ENCODE measurements at regions not wholly inside any gene's neighbourhood (a gene's known extent, or its start where the extent isn't known, plus 50 kb on each side); places are given as distances from the start of the nearest gene placed in this dataset.
"Not testable (repeated sequence)": the region's sequence is repeated elsewhere in the genome, so short reads cannot be mapped to it uniquely, and the experiment has no call there.

DNA sequence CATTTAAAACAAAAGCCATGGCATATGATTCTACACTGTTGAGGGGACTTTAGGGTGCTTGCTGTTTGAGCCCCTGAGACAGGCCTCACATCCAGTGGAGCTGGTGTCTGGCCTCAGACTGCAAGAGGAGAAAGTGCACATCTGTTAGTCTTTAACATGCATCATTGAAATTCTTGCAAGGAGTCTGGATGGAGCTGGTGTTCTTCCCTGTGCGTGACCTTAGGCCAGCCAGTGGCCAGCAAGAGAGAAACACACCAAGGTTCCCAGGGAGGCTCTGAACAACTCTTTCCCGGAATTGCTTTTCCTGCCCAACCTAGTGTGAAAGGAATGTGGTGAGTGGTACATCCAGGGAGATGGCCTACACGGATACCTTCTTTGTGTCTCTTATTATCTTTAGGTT, 282.8 kb upstream of the TNC start:
- no peak for DNase-seq (ENCODE audit: low spot score)

GRCh38 chr9:115401756-115402327, 283.9 kb upstream of the TNC start:
- DNase-seq (ENCODE audit: low spot score) = no peak

DNA sequence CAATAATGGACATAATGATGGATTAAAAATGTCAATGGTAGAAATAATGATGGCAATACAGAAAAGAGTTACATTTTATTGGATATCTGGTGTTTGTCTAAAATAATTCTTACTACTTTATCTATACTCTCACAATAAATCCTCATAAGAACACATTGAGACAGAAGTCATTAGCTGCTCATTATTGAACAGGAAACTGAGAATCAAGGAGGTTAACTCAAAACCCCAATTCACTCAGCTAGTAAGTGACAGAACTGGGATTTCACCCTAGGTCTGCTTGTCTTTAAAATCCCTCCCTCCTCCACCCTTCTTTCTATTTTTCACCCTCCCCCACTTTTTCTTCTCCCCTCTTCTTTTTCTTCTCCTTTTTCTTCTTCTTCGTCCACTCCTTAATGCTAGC, 285.8 kb upstream of the TNC start:
- no peak for DNase-seq (ENCODE audit: low spot score)

GRCh38 chr9:115404311-115404710, 286.4 kb upstream of the TNC start:
- DNase-seq (ENCODE audit: low spot score) = no peak

GRCh38 chr9:115411516-115411915, 293.6 kb upstream of the TNC start:
- no peak for DNase-seq (ENCODE audit: low spot score)

- DNase-seq (ENCODE audit: low spot score) = no peak
Observed at GRCh38 chr9:115411993-115412452, 294.1 kb upstream of the TNC start.

DNA sequence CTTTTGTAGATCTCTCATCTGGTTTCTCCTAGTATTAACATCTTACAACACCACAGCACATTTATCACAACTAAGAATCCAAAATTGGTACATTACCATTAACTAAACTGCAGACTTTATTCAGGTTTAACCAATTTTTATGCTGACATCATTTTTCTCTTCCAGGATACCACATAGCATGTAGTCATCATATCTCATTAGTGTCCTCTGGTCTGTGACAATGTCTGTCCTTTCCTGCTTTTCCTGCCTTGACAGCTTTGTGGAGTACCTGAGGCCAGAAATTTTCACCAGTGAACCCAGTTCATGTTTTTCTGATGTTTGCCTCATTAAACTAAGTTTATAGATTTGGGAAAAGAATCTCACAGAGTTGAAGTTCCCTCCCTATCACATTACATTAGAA, 294.7 kb upstream of the TNC start:
- no peak for DNase-seq (ENCODE audit: low spot score)

- DNase-seq (ENCODE audit: low spot score) = no peak
Observed at GRCh38 chr9:115413304-115413703, 295.3 kb upstream of the TNC start.

- DNase-seq (ENCODE audit: low spot score) = no peak
Observed at GRCh38 chr9:115413766-115414382, 295.9 kb upstream of the TNC start.

DNA sequence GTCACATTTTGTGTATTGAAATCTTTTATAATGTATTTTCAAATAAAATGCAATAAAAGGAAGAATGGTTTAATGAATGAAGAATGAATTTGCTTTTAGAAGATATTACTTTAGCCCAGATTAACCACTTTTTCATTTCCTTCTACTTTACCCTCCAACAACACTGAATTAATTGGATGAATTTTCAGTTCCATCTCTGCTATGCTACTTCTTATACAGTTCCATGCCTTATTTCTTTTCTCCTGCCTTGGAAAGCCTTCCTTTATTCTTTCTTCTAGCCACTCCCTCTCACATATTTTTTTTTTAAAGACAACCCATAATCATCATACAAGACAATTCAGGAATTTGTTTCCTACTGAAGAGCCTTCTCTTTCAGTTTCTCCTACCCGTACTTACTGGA, 296.6 kb upstream of the TNC start:
- DNase-seq (ENCODE audit: low spot score) = no peak

DNA sequence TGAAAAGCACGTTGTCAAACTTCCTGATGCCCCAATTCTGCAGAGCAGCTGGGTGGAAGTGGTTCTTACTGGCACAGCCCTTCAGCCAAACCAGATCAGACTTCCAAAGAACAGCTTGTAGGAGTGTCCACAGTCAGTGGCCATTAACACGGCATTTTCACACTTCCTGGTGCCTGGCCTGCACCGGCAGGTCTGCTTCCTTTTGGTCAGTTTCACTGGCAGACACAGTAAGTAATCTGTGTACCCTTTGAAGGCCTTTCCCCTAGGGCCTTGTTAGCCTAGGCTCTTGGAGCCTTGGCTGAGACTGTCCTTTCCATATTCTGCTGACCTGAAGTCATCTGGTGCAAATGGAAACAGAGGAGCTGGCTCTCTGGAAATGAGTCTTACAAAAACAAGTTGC, 297.5 kb upstream of the TNC start:
- DNase-seq (ENCODE audit: low spot score) = no peak

DNA sequence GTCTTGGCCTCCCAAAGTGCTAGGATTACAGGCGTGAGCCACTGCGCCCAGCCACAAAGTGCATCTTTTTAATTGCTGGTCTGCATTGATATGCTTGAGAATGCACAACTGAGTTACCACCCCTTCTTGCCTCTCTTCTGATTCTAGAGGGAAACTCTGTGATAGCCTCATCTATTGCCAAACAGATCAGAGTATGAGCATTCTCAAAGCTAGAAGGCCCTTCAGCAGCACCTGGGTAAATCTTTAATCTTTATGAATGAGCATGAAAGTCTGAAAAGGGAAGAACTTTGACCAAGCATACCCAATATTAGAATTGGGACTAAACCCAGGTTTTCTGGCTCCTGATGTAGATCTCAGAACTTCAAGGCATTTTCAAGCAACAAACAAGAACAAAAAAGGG, 298.3 kb upstream of the TNC start:
- DNase-seq (ENCODE audit: low spot score) = no peak

- not testable (repeated sequence) for DNase-seq (ENCODE audit: low spot score)
Observed at GRCh38 chr9:115418181-115418580, 300.2 kb upstream of the TNC start.

DNA sequence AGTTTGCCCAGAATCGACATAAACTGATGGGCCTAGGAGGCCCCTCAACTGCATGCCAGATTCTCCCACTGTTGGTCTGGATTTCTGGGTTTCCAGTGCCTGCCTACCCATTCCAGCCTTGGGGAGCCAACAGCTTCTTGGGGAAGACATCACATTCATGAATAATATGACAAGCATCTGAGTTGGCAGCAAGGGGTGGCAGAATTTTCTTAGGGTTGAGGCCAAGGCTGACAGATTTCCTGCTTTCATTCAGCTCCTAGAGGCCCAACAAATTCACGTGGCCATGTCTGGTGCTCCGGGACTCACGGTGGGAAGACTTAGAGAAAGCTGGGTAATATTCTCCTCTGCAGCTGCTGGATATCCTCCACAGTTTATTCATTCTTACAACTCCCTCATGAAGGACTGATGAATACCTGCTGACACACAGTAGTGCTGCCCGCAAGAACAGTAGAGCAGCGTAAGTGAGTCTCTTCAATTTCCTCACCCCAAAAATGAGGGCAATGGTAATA, 305.0 kb upstream of the TNC start:
- DNase-seq (ENCODE audit: low spot score) = no peak

- DNase-seq (ENCODE audit: low spot score) = no peak
Observed at GRCh38 chr9:115423646-115424045, 305.7 kb upstream of the TNC start.

GRCh38 chr9:115425601-115426000, 307.6 kb upstream of the TNC start:
- no peak for DNase-seq (ENCODE audit: low spot score)

- DNase-seq (ENCODE audit: low spot score) = no peak
Observed at GRCh38 chr9:115437418-115437817, 319.5 kb upstream of the TNC start.

- DNase-seq (ENCODE audit: low spot score) = no peak
Observed at GRCh38 chr9:115439641-115440040, 321.7 kb upstream of the TNC start.

DNA sequence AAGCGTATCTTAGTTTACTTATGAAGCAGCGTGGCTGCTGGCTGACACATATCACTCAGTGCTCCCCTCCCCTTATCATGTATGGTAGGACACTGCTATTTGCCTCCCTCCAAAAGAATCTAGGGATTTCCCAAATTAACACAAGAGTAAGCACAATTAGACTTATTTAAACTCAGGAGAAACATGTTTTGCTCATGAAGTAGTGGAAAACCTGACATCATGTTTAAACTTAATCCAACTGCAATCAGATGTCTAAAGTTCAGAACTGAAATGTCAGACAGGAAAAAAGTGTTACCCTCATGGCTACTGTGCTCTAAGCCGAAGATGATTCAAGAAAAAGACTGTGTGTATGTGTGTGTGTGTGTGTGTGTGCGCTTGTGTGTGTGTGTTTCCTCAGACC, 324.1 kb upstream of the TNC start:
- DNase-seq (ENCODE audit: low spot score) = no peak

GRCh38 chr9:115443890-115444289, 325.9 kb upstream of the TNC start:
- no peak for DNase-seq (ENCODE audit: low spot score)

DNA sequence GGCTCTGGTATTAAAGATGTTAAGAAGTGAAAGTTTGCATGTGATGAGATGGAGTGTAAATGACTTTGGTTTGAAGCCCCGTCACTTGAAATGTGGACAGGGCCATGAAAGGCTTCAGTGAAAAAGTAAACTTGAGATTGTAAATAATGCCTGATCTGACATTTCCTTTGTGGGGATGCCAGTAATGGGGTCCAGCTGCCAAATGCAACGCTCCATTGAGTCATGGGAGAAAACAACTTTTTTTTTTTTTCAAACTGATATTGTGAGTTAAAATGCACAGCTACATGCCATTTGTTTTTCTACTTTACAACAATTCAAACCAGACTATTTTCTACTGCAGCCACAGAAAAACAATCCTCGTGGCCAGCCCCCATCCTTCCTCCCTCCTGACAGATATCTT, 327.0 kb upstream of the TNC start:
- no peak for DNase-seq (ENCODE audit: low spot score)

DNA sequence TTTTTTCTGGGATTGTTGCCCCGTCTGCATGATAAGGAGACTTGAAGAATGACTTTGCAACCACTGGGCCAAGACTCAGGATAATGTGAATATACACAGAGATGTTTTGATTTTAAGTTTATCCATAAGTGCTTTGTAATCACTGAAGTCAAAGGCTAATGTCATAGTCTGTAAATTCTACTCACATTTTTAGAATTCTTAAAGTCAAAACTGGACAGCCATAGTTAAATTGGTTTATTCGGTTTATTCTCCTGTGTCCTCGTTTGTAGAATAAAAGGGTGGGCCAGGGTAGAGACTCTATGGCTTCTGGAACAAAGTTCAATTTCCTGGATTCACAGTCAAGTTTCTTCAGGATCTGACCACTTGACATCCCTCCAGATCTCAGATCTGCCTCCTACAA, 327.7 kb upstream of the TNC start:
- DNase-seq (ENCODE audit: low spot score) = no peak

DNA sequence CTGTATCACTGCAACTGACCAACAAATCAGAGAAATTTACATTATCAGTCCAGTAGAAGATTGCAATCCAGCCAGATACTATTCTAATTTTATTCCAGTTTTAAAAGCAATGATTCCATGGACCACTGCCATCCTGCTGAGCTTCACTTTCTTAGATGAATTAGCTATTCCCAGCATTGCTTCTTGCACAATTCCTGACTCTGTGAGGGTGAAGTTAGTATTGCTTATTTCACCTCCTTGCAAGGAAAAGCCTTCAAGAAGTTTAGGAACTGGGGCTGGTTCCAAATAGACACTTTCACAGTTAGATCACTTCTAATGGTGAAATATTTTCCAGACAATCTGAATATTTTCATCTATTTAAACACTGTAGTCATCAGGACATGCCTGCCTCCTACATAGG, 338.6 kb upstream of the TNC start:
- DNase-seq (ENCODE audit: low spot score) = no peak

DNA sequence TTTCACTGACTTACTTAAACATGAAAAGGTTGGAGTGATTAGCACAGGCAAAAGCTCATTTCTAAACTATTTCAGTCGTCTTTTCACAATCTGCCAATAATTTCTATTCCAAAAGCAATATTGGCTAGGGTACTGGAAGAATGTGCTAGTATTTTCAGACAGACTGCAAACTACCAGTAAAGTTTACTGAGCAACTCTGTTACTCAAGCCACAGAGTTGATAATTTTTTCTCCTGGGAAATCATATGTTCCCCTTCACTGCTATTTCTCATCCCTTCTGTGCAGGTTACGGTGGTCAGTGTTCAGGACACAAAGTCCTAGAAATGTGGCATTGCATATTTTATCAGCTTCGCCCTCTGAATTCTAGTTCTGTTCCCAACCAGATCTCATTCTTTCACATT, 343.3 kb upstream of the TNC start:
- no peak for DNase-seq (ENCODE audit: low spot score)

Data from iPS-NIHi11 (cell line).